ENCODE measurements at regions not wholly inside any gene's neighbourhood (a gene's known extent, or its start where the extent isn't known, plus 50 kb on each side); places are given as distances from the start of the nearest gene placed in this dataset.
A peak's percentile ranks its signal among the peaks of the same experiment; 100 is the strongest.

DNA sequence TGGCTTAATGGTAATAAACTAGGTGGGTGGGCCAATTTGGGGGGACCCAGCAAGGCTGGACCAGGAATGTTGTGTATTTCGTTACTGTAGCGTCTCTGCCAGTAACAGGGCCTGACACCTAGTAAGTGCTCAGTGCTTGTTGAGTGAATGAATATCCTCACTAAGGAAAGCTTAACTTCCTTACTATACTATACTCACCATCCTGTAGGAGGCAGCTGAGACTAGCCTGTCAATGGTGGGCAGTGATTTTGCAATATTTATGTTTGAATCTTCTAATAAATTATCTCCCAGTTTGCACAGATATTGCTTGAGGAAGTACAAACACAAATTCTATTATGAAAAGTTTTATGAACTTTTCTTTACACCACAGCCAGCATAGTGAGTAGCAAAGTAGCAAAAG lies 370.7 kb upstream of the SYT4 start:
- H3K9me3 ChIP-seq (ENCODE audit: low read depth, low read length, poor library complexity, severe bottlenecking) = peaks cover 7% of the 10 kb centered on the region
- no peak for TF ChIP-seq EZH2 (IDR thresholded peaks at IDR 0.05; ENCODE audit: borderline replicate concordance, low read depth, low read length, poor library complexity, severe bottlenecking)
- TF ChIP-seq, protein P1, sequence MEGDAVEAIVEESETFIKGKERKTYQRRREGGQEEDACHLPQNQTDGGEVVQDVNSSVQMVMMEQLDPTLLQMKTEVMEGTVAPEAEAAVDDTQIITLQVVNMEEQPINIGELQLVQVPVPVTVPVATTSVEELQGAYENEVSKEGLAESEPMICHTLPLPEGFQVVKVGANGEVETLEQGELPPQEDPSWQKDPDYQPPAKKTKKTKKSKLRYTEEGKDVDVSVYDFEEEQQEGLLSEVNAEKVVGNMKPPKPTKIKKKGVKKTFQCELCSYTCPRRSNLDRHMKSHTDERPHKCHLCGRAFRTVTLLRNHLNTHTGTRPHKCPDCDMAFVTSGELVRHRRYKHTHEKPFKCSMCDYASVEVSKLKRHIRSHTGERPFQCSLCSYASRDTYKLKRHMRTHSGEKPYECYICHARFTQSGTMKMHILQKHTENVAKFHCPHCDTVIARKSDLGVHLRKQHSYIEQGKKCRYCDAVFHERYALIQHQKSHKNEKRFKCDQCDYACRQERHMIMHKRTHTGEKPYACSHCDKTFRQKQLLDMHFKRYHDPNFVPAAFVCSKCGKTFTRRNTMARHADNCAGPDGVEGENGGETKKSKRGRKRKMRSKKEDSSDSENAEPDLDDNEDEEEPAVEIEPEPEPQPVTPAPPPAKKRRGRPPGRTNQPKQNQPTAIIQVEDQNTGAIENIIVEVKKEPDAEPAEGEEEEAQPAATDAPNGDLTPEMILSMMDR (conservative IDR thresholded peaks at IDR 0.05; ENCODE audit: low read depth, low read length) = peak; percentile 27; the same call in 1 of the 2 replicates
- BruUV-seq (replicated peaks) = no TSS peak
- intact Hi-C loops (cut with micrococcal nuclease; ENCODE audit: unreplicated experiment) = no loop called here
- H3K4me3 ChIP-seq (ENCODE audit: low read depth, low read length, poor library complexity, severe bottlenecking) = no peak overlapping the region
- no peaks in the 10 kb centered on the region for H3K27me3 ChIP-seq (replicated peaks; ENCODE audit: insufficient read depth, low read depth, low read length, poor library complexity)
- peaks cover 10% of the 10 kb centered on the region for H3K4me1 ChIP-seq (ENCODE audit: insufficient read depth, low read length, poor library complexity, severe bottlenecking)
- DNase-seq (ENCODE audit: low spot score) = no peak
- H3K27ac ChIP-seq (ENCODE audit: low read depth, low read length, poor library complexity, severe bottlenecking) = no peak overlapping the region
- H3K36me3 ChIP-seq (ENCODE audit: insufficient read depth, low read length, poor library complexity, severe bottlenecking) = no peaks in the 10 kb centered on the region
- ChIA-PET POLR2A (ENCODE audit: low non-redundant PET) (no interaction called here), CTCF (no interaction called here)

DNA sequence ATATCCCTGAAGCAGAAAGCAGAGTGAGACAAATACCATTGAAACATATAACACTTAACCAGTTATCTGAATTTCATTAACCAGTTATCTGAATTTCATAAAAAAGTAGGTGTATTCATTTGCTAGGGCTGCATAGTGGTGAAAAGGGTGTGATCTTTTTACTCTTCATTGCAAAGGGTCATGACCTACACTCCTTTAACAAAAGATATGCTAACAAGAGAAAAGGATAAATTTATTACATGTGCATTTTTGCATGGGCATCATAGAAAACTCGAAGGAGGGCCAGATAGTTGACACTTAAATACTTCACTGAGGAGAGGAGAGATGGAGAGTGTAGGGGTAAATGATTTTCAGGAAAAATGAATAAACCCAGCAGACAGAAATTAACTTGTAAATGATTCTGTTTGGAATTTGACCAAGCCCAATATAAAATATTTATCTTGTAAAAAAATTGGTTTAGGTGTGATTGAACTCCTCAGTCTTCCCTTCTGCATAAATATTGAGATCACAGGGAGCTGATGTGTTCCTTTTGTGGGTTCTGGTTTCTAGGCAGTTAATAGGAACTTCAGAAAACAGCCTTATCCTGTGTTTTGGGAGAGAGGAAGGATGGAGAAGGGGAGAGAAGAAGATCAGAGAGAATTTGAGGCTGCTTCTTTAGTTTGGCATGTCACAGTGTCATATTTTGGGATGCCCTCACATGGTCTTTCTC lies 372.5 kb upstream of the SYT4 start:
- TF ChIP-seq EZH2 (IDR thresholded peaks at IDR 0.05; ENCODE audit: borderline replicate concordance, low read depth, low read length, poor library complexity, severe bottlenecking) = no peak
- TF ChIP-seq, protein P1 (conservative IDR thresholded peaks at IDR 0.05; ENCODE audit: low read depth, low read length) = no peak
- no TSS peak for BruUV-seq (replicated peaks)
- H3K27ac ChIP-seq (ENCODE audit: low read depth, low read length, poor library complexity, severe bottlenecking) = no peak overlapping the region
- intact Hi-C loops (cut with micrococcal nuclease; ENCODE audit: unreplicated experiment) = no loop called here
- H3K9me3 ChIP-seq (ENCODE audit: low read depth, low read length, poor library complexity, severe bottlenecking) = peaks cover 7% of the 10 kb centered on the region
- H3K36me3 ChIP-seq (ENCODE audit: insufficient read depth, low read length, poor library complexity, severe bottlenecking) = no peaks in the 10 kb centered on the region
- no peak overlapping the region for H3K4me3 ChIP-seq (ENCODE audit: low read depth, low read length, poor library complexity, severe bottlenecking)
- H3K4me1 ChIP-seq (ENCODE audit: insufficient read depth, low read length, poor library complexity, severe bottlenecking) = peaks cover 10% of the 10 kb centered on the region
- no peaks in the 10 kb centered on the region for H3K27me3 ChIP-seq (replicated peaks; ENCODE audit: insufficient read depth, low read depth, low read length, poor library complexity)
- DNase-seq (ENCODE audit: low spot score) = no peak
- ChIA-PET CTCF (no interaction called here), POLR2A (ENCODE audit: low non-redundant PET) (no interaction called here)

DNA sequence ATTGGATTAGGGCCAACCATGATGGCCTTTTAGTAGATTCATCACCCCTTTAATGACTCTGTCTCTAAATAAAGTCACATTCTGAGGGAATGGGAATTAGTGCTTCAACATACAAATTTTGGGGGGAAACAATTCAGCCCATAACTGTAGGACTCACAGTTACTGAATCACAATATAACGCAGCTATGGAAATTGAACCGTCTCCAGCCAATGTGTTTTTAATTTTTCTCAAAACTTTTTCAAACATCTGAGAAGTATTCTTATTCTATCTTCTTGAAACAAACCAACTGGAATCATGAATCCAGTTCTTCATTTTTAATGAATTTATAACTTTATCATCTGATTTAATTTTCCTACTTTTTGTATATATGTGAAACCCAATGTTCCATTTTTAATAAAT lies 373.1 kb upstream of the SYT4 start:
- POLR2A ChIA-PET (ENCODE audit: low non-redundant PET) = no interaction called here
- H3K4me3 ChIP-seq (ENCODE audit: low read depth, low read length, poor library complexity, severe bottlenecking) = no peak overlapping the region
- BruUV-seq (replicated peaks) = no TSS peak
- no peaks in the 10 kb centered on the region for H3K27me3 ChIP-seq (replicated peaks; ENCODE audit: insufficient read depth, low read depth, low read length, poor library complexity)
- H3K36me3 ChIP-seq (ENCODE audit: insufficient read depth, low read length, poor library complexity, severe bottlenecking) = no peaks in the 10 kb centered on the region
- peaks cover 10% of the 10 kb centered on the region for H3K4me1 ChIP-seq (ENCODE audit: insufficient read depth, low read length, poor library complexity, severe bottlenecking)
- intact Hi-C loops (cut with micrococcal nuclease; ENCODE audit: unreplicated experiment) = no loop called here
- no peak for DNase-seq (ENCODE audit: low spot score)
- CTCF ChIA-PET = no interaction called here
- TF ChIP-seq, protein P1 (conservative IDR thresholded peaks at IDR 0.05; ENCODE audit: low read depth, low read length) = no peak
- no peak for TF ChIP-seq EZH2 (IDR thresholded peaks at IDR 0.05; ENCODE audit: borderline replicate concordance, low read depth, low read length, poor library complexity, severe bottlenecking)
- peaks cover 7% of the 10 kb centered on the region for H3K9me3 ChIP-seq (ENCODE audit: low read depth, low read length, poor library complexity, severe bottlenecking)
- peak overlapping the region; percentile 56 for H3K27ac ChIP-seq (ENCODE audit: low read depth, low read length, poor library complexity, severe bottlenecking)

Data from A673 (cell line).